OCI-LY3 (cell line): ENCODE measurements at regions not wholly inside any gene's neighbourhood (a gene's known extent, or its start where the extent isn't known, plus 50 kb on each side); places are given as distances from the start of the nearest gene placed in this dataset.
"Not testable (repeated sequence)": the region's sequence is repeated elsewhere in the genome, so short reads cannot be mapped to it uniquely, and the experiment has no call there.

ENCODE experiments used
- CTCF ChIP-seq: fragments of 200-600, 300-600 bp; sonication (generic); IDR thresholded peaks from 2 replicates; pipeline ENCODE4 v1.5.1; 2014; ENCODE audit warnings: antibody characterized with exemption, low read length, low read depth
- EZH2phosphoT487 ChIP-seq: fragments of 200-600 bp; shearing (Covaris generic); IDR thresholded peaks from 2 replicates; pipeline ENCODE4 v1.6.1; 2018; ENCODE audit warnings: antibody characterized with exemption, mixed run types, low read depth

GRCh38 chr6:26773414-26773813 is 113.9 kb upstream of the ZNF322 start:
- TF ChIP-seq CTCF, EZH2phosphoT487: not testable (repeated sequence)
